GM18502 (cell line): ENCODE measurements at regions not wholly inside any gene's neighbourhood (a gene's known extent, or its start where the extent isn't known, plus 50 kb on each side); places are given as distances from the start of the nearest gene placed in this dataset.

Source experiments
- ATAC-seq: cut with Tn5 transposase; IDR thresholded peaks from one replicate; pipeline ENCODE4 v1.9.1; 2021; ENCODE audit warnings: mild to moderate bottlenecking; ENCODE audit not compliant: unreplicated experiment, poor library complexity

DNA sequence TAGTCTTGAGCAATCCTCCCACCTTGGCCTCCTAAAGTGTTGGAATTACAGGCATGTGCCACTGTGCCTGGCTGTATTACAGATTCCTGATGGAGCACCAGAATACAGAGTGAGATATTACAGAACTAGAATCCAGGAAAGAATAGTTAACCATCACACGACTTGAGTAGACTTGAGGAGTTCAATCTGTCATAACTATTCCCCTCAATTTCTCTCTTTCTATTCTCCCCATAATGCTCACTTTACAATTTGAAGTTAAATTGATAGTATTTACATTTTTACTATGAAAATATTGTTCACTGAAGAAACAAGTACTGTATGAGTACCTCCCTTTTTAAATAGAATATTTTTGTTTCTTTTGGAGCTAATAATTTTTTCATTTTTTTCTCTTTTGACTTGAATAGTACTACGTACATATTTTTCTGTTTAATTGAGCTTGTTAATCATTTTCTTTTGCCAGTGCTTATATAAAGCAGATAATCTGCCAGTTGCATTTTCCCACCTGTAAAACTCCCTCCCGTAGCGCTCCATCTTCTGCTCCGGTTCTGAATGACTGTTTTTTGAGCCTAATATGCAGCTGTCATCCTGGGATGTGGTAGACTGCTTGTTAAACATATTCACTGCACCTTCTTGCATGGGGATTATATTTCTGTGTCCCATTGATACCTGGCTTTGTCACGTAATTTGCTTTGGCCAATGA lies 105.5 kb downstream of the MYCN start:
- ATAC-seq = no peak

DNA sequence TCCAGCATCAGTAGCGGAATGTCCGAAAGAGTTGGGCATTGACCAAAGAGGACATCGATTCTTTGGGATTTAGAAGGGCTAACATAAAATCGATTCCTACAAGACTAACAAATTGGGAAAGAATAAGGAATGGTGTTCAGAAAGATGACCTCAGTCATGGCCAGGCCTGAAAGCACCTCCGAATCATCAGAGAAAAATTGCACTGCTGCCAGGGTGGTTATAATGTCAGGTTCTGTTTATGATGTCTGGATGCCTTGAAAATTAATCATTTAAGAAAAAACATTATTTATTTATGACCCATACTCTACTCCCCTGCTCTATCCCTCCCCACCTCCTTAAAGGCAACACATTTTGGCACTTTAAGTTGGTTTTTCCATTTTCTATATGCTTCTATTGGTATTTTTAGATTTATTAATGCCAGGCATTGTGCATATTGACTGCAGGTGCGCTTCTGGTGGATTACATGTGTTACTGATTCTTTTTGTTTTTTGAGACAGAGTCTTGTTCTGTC lies 104.7 kb downstream of the MYCN start:
- ATAC-seq = no peak

DNA sequence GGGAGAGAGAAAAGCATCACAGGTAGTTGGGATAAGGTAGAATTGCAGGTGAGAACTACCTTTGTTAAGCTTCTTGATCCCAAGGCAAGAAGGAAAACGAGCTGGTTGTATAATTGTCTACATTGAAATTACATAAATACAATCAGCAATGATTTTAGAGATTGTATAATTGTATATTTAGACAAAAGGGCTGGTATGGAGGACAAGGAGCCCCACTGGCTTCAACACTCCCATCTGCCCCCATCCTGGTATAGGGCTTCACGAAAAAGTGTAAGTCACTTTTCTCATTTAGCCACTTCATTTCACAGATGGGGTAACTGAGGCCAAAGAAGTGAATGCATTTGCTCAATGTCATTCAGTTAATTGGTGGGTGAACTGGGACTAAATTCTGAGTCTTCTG lies 103.3 kb downstream of the MYCN start:
- ATAC-seq = no peak

- ATAC-seq = no peak
Observed at GRCh38 chr2:16043192-16043591, 102.8 kb downstream of the MYCN start.

GRCh38 chr2:16042201-16042700 lies 101.9 kb downstream of the MYCN start:
- no peak for ATAC-seq

GRCh38 chr2:16040271-16041010 lies 100.1 kb downstream of the MYCN start:
- no peak for ATAC-seq

GRCh38 chr2:16039823-16040222 lies 99.5 kb downstream of the MYCN start:
- no peak for ATAC-seq

- no peak for ATAC-seq
Observed at GRCh38 chr2:16039055-16039454, 98.7 kb downstream of the MYCN start.

DNA sequence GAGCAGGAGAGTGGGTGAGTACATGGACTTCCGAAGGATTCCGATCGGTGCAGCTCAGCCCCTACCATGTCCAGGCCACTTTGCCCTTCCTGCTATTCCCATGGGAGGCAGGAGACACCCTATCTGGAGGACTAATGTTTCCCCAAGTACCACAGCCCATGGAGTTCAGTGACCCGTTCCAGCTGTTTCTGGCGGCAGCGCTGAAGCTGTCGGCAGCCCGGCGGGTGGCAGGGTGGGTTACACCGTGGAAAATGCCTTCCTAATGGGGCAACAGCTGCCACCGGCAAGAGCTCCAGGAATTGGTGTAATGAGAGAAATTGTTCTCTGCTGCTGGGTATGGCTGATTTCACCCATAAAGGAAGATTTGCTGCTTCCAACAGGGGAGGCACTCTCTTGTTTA lies 98.3 kb downstream of the MYCN start:
- ATAC-seq = no peak

DNA sequence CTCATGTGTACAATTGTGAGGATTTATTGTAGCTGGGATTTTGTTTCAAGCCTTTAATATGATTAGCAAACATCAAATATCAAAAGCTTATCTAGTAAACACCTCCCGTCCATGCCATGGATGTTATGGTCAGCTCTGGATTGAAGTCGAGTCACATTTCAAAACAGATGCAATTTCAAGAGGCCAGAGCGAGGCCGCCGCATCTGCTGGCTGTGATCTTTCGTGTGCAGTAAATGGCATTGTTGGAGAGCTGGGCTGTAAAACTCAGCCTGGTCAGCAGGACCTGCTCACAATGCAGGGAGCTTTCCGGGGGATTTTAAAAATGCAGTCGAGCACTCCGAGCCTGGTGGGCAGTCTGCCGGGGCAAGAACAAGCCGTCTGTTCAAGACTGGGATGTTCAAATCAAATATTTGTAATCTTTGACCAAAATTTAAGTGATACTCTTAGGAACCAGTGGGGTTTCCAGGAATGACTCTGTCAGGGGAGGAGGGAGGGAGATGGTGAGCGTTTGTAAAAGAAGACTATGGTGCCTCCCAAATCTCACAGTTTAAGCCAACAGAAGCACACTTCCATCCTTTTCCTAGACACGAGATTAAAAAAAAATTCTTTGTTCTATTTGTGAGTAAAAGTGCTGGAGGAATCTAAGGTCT lies 97.6 kb downstream of the MYCN start:
- ATAC-seq = no peak

DNA sequence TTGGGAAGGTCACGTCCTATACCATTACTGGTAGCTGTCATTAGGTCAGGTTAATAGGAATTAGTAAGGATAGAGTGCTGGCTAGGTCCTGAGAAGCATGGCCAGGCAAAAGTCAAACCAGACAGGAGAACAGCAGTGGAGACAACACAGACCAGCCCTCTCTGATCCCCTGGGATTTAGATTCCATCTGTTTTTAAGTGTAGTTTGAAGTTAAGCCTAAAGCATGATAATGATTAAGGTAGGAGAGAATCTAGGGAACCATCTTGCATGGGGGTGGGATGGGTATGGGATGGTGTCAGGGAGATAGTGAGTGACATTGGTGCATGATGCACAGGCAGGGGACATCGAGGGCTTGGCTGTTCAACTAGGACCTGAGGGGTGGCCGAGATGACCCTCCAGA lies 96.6 kb downstream of the MYCN start:
- ATAC-seq = no peak

DNA sequence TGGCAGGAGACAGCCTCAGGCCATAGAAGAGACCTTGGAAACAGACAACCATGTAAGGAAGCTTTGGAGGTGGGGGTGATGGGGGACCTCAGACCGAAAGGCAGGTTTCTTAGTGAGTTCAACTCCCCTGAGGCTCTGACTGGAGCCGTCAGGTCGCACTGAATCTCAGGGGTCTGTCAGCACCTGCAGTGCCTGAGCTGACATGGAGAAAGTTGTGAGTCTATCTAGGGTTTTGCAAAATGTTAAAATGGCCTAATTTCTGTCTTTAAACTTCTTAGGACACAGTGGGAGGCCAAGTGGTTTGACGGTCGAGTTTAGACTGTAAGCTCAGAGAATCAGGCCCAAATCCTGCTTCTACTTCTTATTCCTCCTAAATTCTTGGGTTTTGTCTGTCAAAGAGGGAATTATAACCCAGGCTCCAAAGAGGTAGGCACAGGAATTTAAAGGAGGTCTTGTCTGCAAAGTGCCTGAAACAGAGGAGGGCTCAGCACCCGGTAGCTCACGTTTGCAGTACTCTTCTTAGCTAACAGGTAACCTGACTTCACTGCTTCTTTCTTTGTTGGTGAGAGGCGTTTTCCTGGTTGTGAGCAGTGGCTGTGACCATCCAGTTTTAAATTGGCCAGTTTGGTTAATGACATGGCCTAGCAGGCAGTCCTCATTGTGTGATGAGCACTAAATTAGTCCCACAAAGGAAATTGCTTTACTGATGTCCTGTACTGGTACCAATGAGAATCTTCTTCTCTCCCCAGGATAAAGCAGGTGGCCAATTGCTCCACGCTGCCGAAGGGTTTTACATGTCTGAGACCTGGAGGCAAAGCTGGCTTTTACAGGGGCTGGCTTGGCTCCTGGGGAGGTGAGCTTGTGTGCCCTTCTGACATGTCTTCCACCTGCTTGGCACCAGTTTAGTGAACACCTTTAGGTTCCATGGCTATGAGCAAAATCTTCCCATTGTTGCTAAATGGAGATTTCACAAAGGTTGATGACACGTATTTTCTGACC lies 95.7 kb downstream of the MYCN start:
- no peak for ATAC-seq

DNA sequence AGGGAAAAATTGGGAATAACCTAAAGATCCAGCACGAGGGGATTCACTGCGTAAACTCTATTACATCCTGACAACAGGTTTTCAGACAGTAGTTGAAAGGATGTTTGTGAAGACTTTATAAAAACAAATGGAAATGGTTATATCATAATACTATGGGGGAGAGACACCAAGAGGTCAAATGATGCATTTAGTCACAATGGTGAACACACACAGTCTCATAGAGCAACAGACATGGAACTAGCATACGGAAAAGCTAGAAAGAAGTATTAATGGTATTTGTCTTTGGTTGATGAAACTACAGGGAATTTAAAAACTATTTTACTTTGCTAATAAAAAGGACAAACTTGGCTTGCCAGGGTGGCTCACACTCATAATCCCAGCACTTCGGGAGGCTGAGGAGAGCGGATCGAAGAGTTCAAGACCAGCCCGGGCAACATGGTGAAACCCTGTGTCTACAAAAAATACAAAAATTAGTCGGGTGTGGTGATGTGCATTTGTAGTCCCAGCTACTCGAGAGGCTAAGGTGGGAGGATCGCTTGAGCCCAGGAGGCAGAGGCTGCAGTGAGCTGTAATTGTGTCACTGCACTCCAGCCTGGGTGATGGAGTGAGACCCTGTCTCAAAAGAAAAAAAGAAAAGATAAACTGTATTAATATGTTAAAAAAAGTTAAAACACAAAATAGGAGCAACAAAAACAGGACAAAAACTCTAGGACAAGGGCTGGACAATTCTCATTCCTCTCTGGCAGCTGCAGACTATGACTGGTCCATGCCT lies 94.8 kb downstream of the MYCN start:
- no peak for ATAC-seq

- no peak for ATAC-seq
Observed at GRCh38 chr2:16034151-16034974, 94.0 kb downstream of the MYCN start.

DNA sequence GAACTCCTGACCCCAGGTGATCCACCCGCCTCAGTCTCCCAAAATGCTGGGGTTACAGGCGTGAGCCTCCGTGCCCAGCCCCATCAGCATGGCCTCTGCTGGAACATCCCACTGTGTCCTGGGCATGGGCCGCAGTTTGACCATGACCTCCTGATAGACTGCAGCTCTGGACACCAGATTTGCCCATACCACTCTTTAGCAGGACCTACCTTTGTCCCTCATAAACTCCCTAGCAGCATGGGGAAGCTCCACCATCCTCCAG lies 92.6 kb downstream of the MYCN start:
- no peak for ATAC-seq

DNA sequence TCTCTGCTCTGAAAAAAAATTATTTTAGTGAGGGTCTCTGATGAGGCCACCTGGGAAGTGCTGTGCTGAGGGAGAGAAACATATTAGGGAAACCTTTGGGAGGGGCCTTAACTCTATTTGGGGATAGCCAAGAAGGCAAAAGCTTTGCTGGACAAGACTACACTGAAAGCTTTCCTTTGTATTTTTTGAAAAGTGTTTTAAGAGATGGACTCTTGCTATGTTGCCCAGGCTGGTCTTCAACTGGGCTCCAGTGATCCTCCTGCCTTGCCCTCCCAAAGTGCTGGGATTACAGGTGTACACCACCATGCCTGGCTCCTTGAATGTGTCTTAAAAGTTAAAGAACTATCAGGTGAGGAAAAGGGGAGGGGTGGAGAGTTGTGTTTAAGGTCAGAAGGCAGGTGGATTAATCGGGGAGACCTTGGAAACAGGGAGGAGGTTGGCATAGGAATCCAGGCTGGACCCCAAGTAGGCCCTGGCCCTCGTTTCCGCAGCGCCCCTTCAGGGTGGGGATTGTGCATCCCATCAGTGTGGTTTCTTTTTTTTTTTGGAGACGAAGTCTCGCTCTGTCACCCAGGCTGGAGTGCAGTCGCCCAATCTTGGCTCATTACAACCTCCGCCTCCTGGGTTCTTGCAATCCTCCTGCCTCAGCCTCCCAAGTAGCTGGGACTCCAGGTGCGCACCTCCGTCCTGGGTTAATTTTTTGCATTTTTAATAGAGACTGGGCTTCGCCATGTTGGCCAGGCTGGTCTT lies 92.1 kb downstream of the MYCN start:
- ATAC-seq = no peak

- no peak for ATAC-seq
Observed at GRCh38 chr2:16031848-16032159, 91.5 kb downstream of the MYCN start.
